ENCODE measurements at regions not wholly inside any gene's neighbourhood (a gene's known extent, or its start where the extent isn't known, plus 50 kb on each side); places are given as distances from the start of the nearest gene placed in this dataset.

DNA sequence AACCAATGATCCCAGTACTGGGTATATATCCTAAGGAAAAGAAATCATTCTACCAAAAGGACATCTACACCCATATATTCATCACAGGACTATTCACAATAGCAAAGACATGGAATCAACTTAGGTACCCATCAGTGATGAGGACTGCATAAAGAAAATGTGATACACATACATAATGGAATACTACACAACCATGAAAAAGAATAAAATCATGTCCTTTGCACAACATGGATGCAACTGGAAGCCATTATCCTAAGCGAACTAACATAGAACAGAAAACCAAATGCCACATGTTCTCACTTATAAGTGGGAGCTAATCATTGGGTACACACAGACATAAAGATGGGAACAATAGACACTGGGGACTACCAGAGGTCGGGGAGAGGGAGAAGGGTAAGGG, 86.0 kb upstream of the LGR5 start:
- TF ChIP-seq TAF1 (IDR thresholded peaks at IDR 0.05; ENCODE audit: borderline replicate concordance, low read depth, low read length): no peak
- no peak for TF ChIP-seq POLR2AphosphoS5 (IDR thresholded peaks at IDR 0.05; ENCODE audit: low read depth, low read length)

All from GM12892 (cell line).